GM18526 (cell line): ENCODE measurements at regions not wholly inside any gene's neighbourhood (a gene's known extent, or its start where the extent isn't known, plus 50 kb on each side); places are given as distances from the start of the nearest gene placed in this dataset.

Source experiments
- POLR2A ChIP-seq: IDR thresholded peaks from 3 replicates; pipeline ENCODE4 v1.6.1; 2011; ENCODE audit not compliant: insufficient read length; ENCODE audit errors: extremely low read depth

- no peak for TF ChIP-seq POLR2A
These were observed 106.0 kb downstream of the C9orf50 start for GRCh38 chr9:129514891-129515290.

GRCh38 chr9:129514497-129514867 lies 106.4 kb downstream of the C9orf50 start:
- TF ChIP-seq POLR2A: no peak

- no peak for TF ChIP-seq POLR2A
These were observed 106.9 kb downstream of the C9orf50 start for GRCh38 chr9:129513856-129514496.

GRCh38 chr9:129513282-129513681 lies 107.6 kb downstream of the C9orf50 start:
- no peak for TF ChIP-seq POLR2A

GRCh38 chr9:129511285-129511900 lies 109.5 kb downstream of the C9orf50 start:
- TF ChIP-seq POLR2A: no peak

- TF ChIP-seq POLR2A: no peak
These were observed 111.4 kb downstream of the C9orf50 start for GRCh38 chr9:129509533-129509928.

- no peak for TF ChIP-seq POLR2A
These were observed 113.1 kb downstream of the C9orf50 start for GRCh38 chr9:129507805-129508204.

- TF ChIP-seq POLR2A: no peak
These were observed 114.0 kb downstream of the C9orf50 start for GRCh38 chr9:129506892-129507291.

- no peak for TF ChIP-seq POLR2A
These were observed 114.9 kb downstream of the C9orf50 start for GRCh38 chr9:129506041-129506440.

GRCh38 chr9:129505270-129505902 lies 115.5 kb downstream of the C9orf50 start:
- no peak for TF ChIP-seq POLR2A

GRCh38 chr9:129504404-129504803 lies 116.5 kb downstream of the C9orf50 start:
- TF ChIP-seq POLR2A: no peak

- TF ChIP-seq POLR2A: no peak
These were observed 119.1 kb downstream of the C9orf50 start for GRCh38 chr9:129501771-129502319.

GRCh38 chr9:129500863-129501770 lies 119.8 kb downstream of the C9orf50 start:
- TF ChIP-seq POLR2A: no peak

GRCh38 chr9:129500161-129500862 lies 120.6 kb downstream of the C9orf50 start:
- TF ChIP-seq POLR2A: no peak
